Astrocyte (in vitro differentiated cells and primary cell): ENCODE measurements at regions not wholly inside any gene's neighbourhood (a gene's known extent, or its start where the extent isn't known, plus 50 kb on each side); places are given as distances from the start of the nearest gene placed in this dataset.

Experiments used
- DNase-seq: peaks from one replicate; pipeline ENCODE4 v3.0.0-alpha.2; 2010; ENCODE audit warnings: low read depth
- FAIRE-seq: peaks from 2 replicates; lab custom pipeline; 2011; peaks lifted over from hg19 to GRCh38; lab: Jason Lieb, UNC
- H2AFZ ChIP-seq: 2 replicates; pipeline ENCODE4 v1.6.0; 2012; ENCODE audit warnings: low read depth, low read length, inconsistent platforms
- H3K27ac ChIP-seq: 2 replicates; pipeline ENCODE4 v1.5.1; 2011; ENCODE audit warnings: low read depth, low read length, inconsistent platforms
- H3K27me3 ChIP-seq: 2 replicates; pipeline ENCODE4 v1.6.0; 2011; ENCODE audit warnings: low read length, inconsistent platforms; ENCODE audit not compliant: insufficient read depth
- H3K36me3 ChIP-seq: 2 replicates; pipeline ENCODE4 v1.5.1; 2011; ENCODE audit warnings: low read length, inconsistent platforms; ENCODE audit not compliant: insufficient read depth
- H3K4me1 ChIP-seq: 2 replicates; pipeline ENCODE4 v1.5.1; 2011; ENCODE audit warnings: low read length, inconsistent platforms; ENCODE audit not compliant: insufficient read depth
- H3K4me2 ChIP-seq: 2 replicates; pipeline ENCODE4 v1.6.0; 2012; ENCODE audit warnings: low read length, inconsistent platforms
- H3K4me3 ChIP-seq: 2 replicates; pipeline ENCODE4 v1.5.1; 2011; ENCODE audit warnings: low read depth, mild to moderate bottlenecking, low read length, inconsistent platforms; ENCODE audit not compliant: insufficient read depth
- H3K79me2 ChIP-seq: 2 replicates; pipeline ENCODE4 v1.6.0; 2012; ENCODE audit warnings: mild to moderate bottlenecking, low read length, inconsistent platforms; ENCODE audit not compliant: insufficient read depth
- H3K9ac ChIP-seq: 2 replicates; pipeline ENCODE4 v1.6.0; 2012; ENCODE audit warnings: mild to moderate bottlenecking, low read length, inconsistent platforms
- H3K9me3 ChIP-seq: 2 replicates; pipeline ENCODE4 v1.5.1; 2012; ENCODE audit warnings: low read depth, mild to moderate bottlenecking, low read length, inconsistent platforms; ENCODE audit not compliant: insufficient read depth
- H4K20me1 ChIP-seq: 2 replicates; pipeline ENCODE4 v1.6.0; 2012; ENCODE audit warnings: low read length, inconsistent platforms; ENCODE audit not compliant: insufficient read depth
- H3K27ac Mint-ChIP-seq: one replicate; pipeline ENCODE4 v1.8.0; 2021; ENCODE audit warnings: mild to moderate bottlenecking, mixed read lengths; ENCODE audit not compliant: unreplicated experiment
- H3K27me3 Mint-ChIP-seq: one replicate; pipeline ENCODE4 v1.8.0; 2021; ENCODE audit warnings: low read depth, mixed read lengths; ENCODE audit not compliant: unreplicated experiment
- H3K36me3 Mint-ChIP-seq: one replicate; pipeline ENCODE4 v1.8.0; 2021; ENCODE audit warnings: low read depth, mixed read lengths; ENCODE audit not compliant: unreplicated experiment
- H3K4me1 Mint-ChIP-seq: one replicate; pipeline ENCODE4 v1.8.0; 2021; ENCODE audit warnings: low read depth, mixed read lengths; ENCODE audit not compliant: unreplicated experiment
- H3K4me3 Mint-ChIP-seq: one replicate; pipeline ENCODE4 v1.8.0; 2021; ENCODE audit warnings: mild to moderate bottlenecking, moderate library complexity, mixed read lengths; ENCODE audit not compliant: unreplicated experiment
- H3K9me3 Mint-ChIP-seq: one replicate; pipeline ENCODE4 v1.8.0; 2021; ENCODE audit warnings: mild to moderate bottlenecking, mixed read lengths; ENCODE audit not compliant: unreplicated experiment
- CTCF ChIP-seq: IDR thresholded peaks from 2 replicates; pipeline ENCODE4 v1.5.1; 2011; ENCODE audit warnings: low read depth, mild to moderate bottlenecking, inconsistent platforms, low read length, moderate library complexity; ENCODE audit not compliant: insufficient read depth
- EZH2 ChIP-seq: IDR thresholded peaks from 2 replicates; pipeline ENCODE4 v1.6.1; 2012; ENCODE audit warnings: mild to moderate bottlenecking, low read length, inconsistent platforms; ENCODE audit not compliant: insufficient read depth

GRCh38 chr2:128751746-128752145 lies 433.1 kb upstream of the HS6ST1 start:
- Histone ChIP-seq H3K9me3 (no peaks in the 10 kb centered on the region), H3K4me2 (no peak overlapping the region), H3K79me2 (no peaks in the 10 kb centered on the region), H3K36me3 (no peaks in the 10 kb centered on the region), H2AFZ (no peak overlapping the region), H3K27ac (no peak overlapping the region), H3K9ac (no peak overlapping the region), H4K20me1 (no peaks in the 10 kb centered on the region), H3K27me3 (no peaks in the 10 kb centered on the region), H3K4me1 (peaks cover 4% of the 10 kb centered on the region), H3K4me3 (no peak overlapping the region)
- Mint-ChIP-seq H3K27me3 (peaks cover 14% of the 10 kb centered on the region), H3K36me3 (no peaks in the 10 kb centered on the region), H3K9me3 (peaks cover 2% of the 10 kb centered on the region), H3K4me3 (no peak overlapping the region), H3K4me1 (peaks cover 27% of the 10 kb centered on the region), H3K27ac (no peak overlapping the region)
- FAIRE-seq (no peak), DNase-seq (no peak)
- TF ChIP-seq EZH2 = no peak
- TF ChIP-seq CTCF = no peak

- Histone ChIP-seq H3K27ac (no peak overlapping the region), H3K9me3 (no peaks in the 10 kb centered on the region), H3K9ac (no peak overlapping the region), H3K4me2 (no peak overlapping the region), H3K4me3 (no peak overlapping the region), H3K4me1 (no peaks in the 10 kb centered on the region), H3K27me3 (no peaks in the 10 kb centered on the region), H3K36me3 (no peaks in the 10 kb centered on the region), H2AFZ (peak overlapping the region; percentile 10), H4K20me1 (no peaks in the 10 kb centered on the region), H3K79me2 (no peaks in the 10 kb centered on the region)
- no peaks in the 10 kb centered on the region for H3K36me3 Mint-ChIP-seq
- no peak overlapping the region for H3K27ac Mint-ChIP-seq
- peaks cover 2% of the 10 kb centered on the region for H3K9me3 Mint-ChIP-seq
- peaks cover 14% of the 10 kb centered on the region for H3K27me3 Mint-ChIP-seq
- DNase-seq = no peak
- no peak for FAIRE-seq
- TF ChIP-seq CTCF = no peak
- no peak for TF ChIP-seq EZH2
- no peak overlapping the region for H3K4me3 Mint-ChIP-seq
- H3K4me1 Mint-ChIP-seq = peaks cover 24% of the 10 kb centered on the region
These were observed 434.1 kb upstream of the HS6ST1 start for GRCh38 chr2:128752691-128753263.

- no peak overlapping the region for H3K9ac ChIP-seq
- no peak overlapping the region for H3K4me3 ChIP-seq
- peaks cover 24% of the 10 kb centered on the region for H3K4me1 Mint-ChIP-seq
- no peak overlapping the region for H3K4me2 ChIP-seq
- no peaks in the 10 kb centered on the region for H3K36me3 ChIP-seq
- no peak for DNase-seq
- H3K4me1 ChIP-seq = no peaks in the 10 kb centered on the region
- no peak overlapping the region for H3K27ac ChIP-seq
- peaks cover 12% of the 10 kb centered on the region for H3K27me3 Mint-ChIP-seq
- H3K36me3 Mint-ChIP-seq = no peaks in the 10 kb centered on the region
- H3K79me2 ChIP-seq = no peaks in the 10 kb centered on the region
- peaks cover 2% of the 10 kb centered on the region for H3K9me3 Mint-ChIP-seq
- TF ChIP-seq CTCF = no peak
- TF ChIP-seq EZH2 = no peak
- no peaks in the 10 kb centered on the region for H3K27me3 ChIP-seq
- no peak overlapping the region for H3K4me3 Mint-ChIP-seq
- no peak overlapping the region for H3K27ac Mint-ChIP-seq
- no peak for FAIRE-seq
- no peaks in the 10 kb centered on the region for H4K20me1 ChIP-seq
- no peaks in the 10 kb centered on the region for H3K9me3 ChIP-seq
- no peak overlapping the region for H2AFZ ChIP-seq
These were observed 434.7 kb upstream of the HS6ST1 start for GRCh38 chr2:128753321-128753720.
